ENCODE measurements at regions not wholly inside any gene's neighbourhood (a gene's known extent, or its start where the extent isn't known, plus 50 kb on each side); places are given as distances from the start of the nearest gene placed in this dataset.

DNA sequence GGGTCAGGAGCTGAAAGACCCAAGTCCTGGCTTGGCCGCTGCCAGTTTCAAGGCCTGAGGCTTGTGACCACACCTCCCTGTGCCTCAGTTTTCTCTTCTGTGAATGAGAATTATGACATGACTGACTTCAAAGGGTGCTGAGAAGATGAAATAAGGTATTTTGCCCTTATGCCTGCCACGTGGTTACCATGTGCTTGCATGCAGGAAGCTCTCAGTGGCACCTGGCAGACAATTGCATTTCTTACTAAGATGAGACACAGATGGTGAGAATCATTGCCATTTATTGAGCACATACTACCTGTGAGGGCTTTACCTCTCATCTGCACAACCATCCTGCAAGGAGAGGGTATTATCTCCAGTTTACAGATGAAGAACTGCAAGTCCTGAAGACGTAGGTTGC lies 69.8 kb downstream of the MRM1 start:
- TF ChIP-seq, protein P1, sequence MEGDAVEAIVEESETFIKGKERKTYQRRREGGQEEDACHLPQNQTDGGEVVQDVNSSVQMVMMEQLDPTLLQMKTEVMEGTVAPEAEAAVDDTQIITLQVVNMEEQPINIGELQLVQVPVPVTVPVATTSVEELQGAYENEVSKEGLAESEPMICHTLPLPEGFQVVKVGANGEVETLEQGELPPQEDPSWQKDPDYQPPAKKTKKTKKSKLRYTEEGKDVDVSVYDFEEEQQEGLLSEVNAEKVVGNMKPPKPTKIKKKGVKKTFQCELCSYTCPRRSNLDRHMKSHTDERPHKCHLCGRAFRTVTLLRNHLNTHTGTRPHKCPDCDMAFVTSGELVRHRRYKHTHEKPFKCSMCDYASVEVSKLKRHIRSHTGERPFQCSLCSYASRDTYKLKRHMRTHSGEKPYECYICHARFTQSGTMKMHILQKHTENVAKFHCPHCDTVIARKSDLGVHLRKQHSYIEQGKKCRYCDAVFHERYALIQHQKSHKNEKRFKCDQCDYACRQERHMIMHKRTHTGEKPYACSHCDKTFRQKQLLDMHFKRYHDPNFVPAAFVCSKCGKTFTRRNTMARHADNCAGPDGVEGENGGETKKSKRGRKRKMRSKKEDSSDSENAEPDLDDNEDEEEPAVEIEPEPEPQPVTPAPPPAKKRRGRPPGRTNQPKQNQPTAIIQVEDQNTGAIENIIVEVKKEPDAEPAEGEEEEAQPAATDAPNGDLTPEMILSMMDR (IDR thresholded peaks at IDR 0.05), result no peak
- no peak for TF ChIP-seq POLR2A (IDR thresholded peaks at IDR 0.05)
